GM20000 (cell line): ENCODE measurements at regions not wholly inside any gene's neighbourhood (a gene's known extent, or its start where the extent isn't known, plus 50 kb on each side); places are given as distances from the start of the nearest gene placed in this dataset.

Experiments used
- DNase-seq: peaks from one replicate; pipeline ENCODE4 v3.0.0; 2012; ENCODE audit warnings: low spot score
- CTCF ChIP-seq: IDR thresholded peaks from 2 replicates; pipeline ENCODE4 v1.5.1; 2012; ENCODE audit warnings: mild to moderate bottlenecking, control low read depth; ENCODE audit errors: extremely low read depth, missing control alignments

DNA sequence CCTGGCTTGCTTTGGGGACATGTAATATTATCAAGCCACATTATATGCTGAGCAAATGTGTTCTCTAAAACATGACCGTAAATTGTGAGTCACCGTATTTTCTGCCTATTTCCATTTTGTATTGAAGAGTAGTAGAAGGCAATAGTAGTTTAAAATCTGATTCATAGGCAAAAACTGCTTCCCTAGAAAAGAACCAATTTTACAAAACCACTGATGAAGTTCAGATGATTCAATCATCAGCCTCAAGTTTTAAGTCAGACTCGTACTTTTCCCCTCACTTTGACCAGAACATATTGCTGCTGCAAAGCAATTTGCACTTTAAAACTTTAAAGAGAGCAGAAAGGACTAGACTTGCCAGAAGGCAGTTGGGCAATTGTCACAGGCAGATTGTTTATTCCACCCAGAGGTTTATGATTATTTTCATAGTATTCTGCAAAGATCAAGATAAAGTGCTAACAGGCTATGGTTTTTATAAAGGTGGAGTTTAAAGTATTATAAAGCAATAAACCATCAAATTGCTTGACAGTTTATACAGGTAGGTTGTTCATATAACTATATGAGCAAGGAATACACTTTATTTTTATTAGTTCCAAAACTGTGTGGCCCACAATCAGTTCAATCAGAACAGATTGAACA lies 168.2 kb downstream of the ETV1 start:
- no peak for TF ChIP-seq CTCF

GRCh38 chr7:13822678-13823077 lies 166.8 kb downstream of the ETV1 start:
- DNase-seq, result no peak
- no peak for TF ChIP-seq CTCF

More for the DNA sequence above, 168.2 kb downstream of the ETV1 start:
- no peak for DNase-seq

- DNase-seq, result no peak
- TF ChIP-seq CTCF, result no peak
Measured at GRCh38 chr7:13826752-13827151, 162.7 kb downstream of the ETV1 start.

- no peak for DNase-seq
- no peak for TF ChIP-seq CTCF
Measured at GRCh38 chr7:13827716-13828115, 161.8 kb downstream of the ETV1 start.

DNA sequence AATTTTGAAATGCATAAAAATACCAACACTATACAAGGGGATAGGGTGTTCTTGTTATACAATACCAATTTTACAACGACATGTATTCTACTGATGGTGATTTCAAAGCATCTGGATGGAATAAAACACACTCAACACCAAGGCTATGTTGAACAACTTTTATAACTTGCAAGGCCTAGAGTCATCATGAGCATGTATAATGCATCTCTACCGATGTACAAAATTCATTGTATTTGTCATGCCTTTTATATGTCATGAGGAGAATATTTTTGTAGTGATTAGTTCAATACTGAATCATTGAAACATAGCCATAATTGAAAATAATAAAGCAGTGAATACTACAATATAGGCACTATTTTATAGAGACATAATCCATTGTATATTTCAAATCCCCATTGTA lies 160.2 kb downstream of the ETV1 start:
- no peak for TF ChIP-seq CTCF
- no peak for DNase-seq

- TF ChIP-seq CTCF, result no peak
- no peak for DNase-seq
Measured at GRCh38 chr7:13829914-13830900, 159.3 kb downstream of the ETV1 start.

GRCh38 chr7:13832346-13832745 lies 157.1 kb downstream of the ETV1 start:
- no peak for TF ChIP-seq CTCF
- DNase-seq, result no peak
